ENCODE measurements at regions not wholly inside any gene's neighbourhood (a gene's known extent, or its start where the extent isn't known, plus 50 kb on each side); places are given as distances from the start of the nearest gene placed in this dataset.

DNA sequence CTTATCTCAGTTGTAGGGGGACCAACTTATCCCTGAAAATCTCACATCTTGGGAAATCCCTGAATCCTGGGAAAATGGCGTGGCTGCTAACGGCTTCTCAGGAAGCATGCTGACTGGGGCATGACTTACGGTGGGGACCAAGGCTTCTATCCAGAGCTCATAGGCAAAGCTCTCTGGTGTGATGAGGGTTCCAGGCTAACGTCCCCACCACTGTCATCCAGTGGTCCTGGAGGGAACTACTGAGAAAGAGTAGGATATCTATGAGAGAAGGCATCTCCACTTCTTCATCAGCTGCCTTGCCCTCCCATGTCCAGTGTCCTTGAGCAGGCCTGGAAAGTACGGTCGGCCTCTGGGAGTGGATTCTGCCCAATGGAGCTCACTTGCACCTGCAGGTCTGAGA lies 210.4 kb upstream of the B3GAT1 start:
- no peak overlapping the region for H3K27ac ChIP-seq
- intact Hi-C loops (cut with DNase I), result no loop called here
- no peaks in the 10 kb centered on the region for H3K27me3 ChIP-seq
- WGBS (ENCODE audit: insufficient coverage, low coverage, low lambda C conversion rate, missing lambda C conversion rate), result 48% methylated on average over 3 of the region's 6 CpGs
- H3K4me3 ChIP-seq, result no peak overlapping the region
- no peaks in the 10 kb centered on the region for H3K36me3 ChIP-seq
- DNase-seq (no peak), ATAC-seq (no peak)
- H3K9me3 ChIP-seq, result no peaks in the 10 kb centered on the region
- H3K4me1 ChIP-seq, result no peaks in the 10 kb centered on the region
- TF ChIP-seq POLR2A (IDR thresholded peaks at IDR 0.05) (no peak), CTCF (IDR thresholded peaks at IDR 0.05) (no peak)

DNA sequence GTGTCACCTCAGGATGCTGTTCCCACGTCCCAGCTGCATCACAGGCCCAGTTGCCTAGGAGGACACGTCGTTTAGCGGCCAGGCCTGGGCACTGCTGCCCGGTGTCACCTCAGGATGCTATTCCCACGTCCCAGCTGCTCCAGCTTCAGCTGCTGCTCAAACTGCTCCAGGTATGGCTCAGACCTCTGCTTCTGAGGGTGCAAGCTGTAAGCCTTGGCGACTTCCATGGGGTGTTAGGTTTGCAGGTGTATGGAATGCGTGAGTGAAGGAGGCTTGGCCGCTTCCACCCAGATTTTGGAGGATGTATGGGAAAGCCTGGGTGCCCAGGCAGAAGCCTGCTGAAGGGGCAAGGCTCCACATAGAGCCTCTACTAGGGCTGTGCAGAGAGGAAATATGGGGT lies 205.3 kb upstream of the B3GAT1 start:
- no peak for TF ChIP-seq POLR2A (IDR thresholded peaks at IDR 0.05)
- TF ChIP-seq CTCF (IDR thresholded peaks at IDR 0.05), result no peak
- Histone ChIP-seq H3K4me1 (no peaks in the 10 kb centered on the region), H3K36me3 (no peaks in the 10 kb centered on the region), H3K4me3 (no peak overlapping the region), H3K27ac (no peak overlapping the region), H3K9me3 (no peaks in the 10 kb centered on the region), H3K27me3 (no peaks in the 10 kb centered on the region)
- no peak for ATAC-seq
- WGBS (ENCODE audit: insufficient coverage, low coverage, low lambda C conversion rate, missing lambda C conversion rate), result no CpG with 5 or more reads among the region's 9 CpGs
- no peak for DNase-seq
- intact Hi-C loops (cut with DNase I), result no loop called here

GRCh38 chr11:134616038-134616437 lies 204.0 kb upstream of the B3GAT1 start:
- no peak for ATAC-seq
- WGBS (ENCODE audit: insufficient coverage, low coverage, low lambda C conversion rate, missing lambda C conversion rate), result 74% methylated on average over 7 of the region's 8 CpGs
- Histone ChIP-seq H3K36me3 (no peaks in the 10 kb centered on the region), H3K9me3 (no peaks in the 10 kb centered on the region), H3K27me3 (no peaks in the 10 kb centered on the region), H3K27ac (no peak overlapping the region), H3K4me3 (no peak overlapping the region), H3K4me1 (no peaks in the 10 kb centered on the region)
- no peak for TF ChIP-seq CTCF (IDR thresholded peaks at IDR 0.05)
- no peak for TF ChIP-seq POLR2A (IDR thresholded peaks at IDR 0.05)
- intact Hi-C loops (cut with DNase I), result no loop called here
- no peak for DNase-seq

GRCh38 chr11:134615041-134615615 lies 203.1 kb upstream of the B3GAT1 start:
- Histone ChIP-seq H3K36me3 (no peaks in the 10 kb centered on the region), H3K4me3 (no peak overlapping the region), H3K27me3 (no peaks in the 10 kb centered on the region), H3K4me1 (no peaks in the 10 kb centered on the region), H3K27ac (no peak overlapping the region), H3K9me3 (no peaks in the 10 kb centered on the region)
- DNase-seq, result no peak
- ATAC-seq, result no peak
- TF ChIP-seq CTCF (IDR thresholded peaks at IDR 0.05), result no peak
- no peak for TF ChIP-seq POLR2A (IDR thresholded peaks at IDR 0.05)
- WGBS (ENCODE audit: insufficient coverage, low coverage, low lambda C conversion rate, missing lambda C conversion rate), result 94% methylated on average over 3 of the region's 5 CpGs
- intact Hi-C loops (cut with DNase I), result no loop called here

- no peak for ATAC-seq
- no peaks in the 10 kb centered on the region for H3K4me1 ChIP-seq
- no peaks in the 10 kb centered on the region for H3K9me3 ChIP-seq
- DNase-seq, result no peak
- no peak overlapping the region for H3K4me3 ChIP-seq
- no peak for TF ChIP-seq CTCF (IDR thresholded peaks at IDR 0.05)
- TF ChIP-seq POLR2A (IDR thresholded peaks at IDR 0.05), result no peak
- H3K36me3 ChIP-seq, result no peaks in the 10 kb centered on the region
- no peak overlapping the region for H3K27ac ChIP-seq
- intact Hi-C loops (cut with DNase I), result no loop called here
- 80% methylated on average over 1 of the region's 4 CpGs for WGBS (ENCODE audit: insufficient coverage, low coverage, low lambda C conversion rate, missing lambda C conversion rate)
- no peaks in the 10 kb centered on the region for H3K27me3 ChIP-seq
These were observed 202.1 kb upstream of the B3GAT1 start for GRCh38 chr11:134614141-134614540.

Data from right lobe of liver (tissue), 6 donors.